ENCODE measurements at regions not wholly inside any gene's neighbourhood (a gene's known extent, or its start where the extent isn't known, plus 50 kb on each side); places are given as distances from the start of the nearest gene placed in this dataset.
"Not testable (repeated sequence)": the region's sequence is repeated elsewhere in the genome, so short reads cannot be mapped to it uniquely, and the experiment has no call there.

- DNase-seq (ENCODE audit: low read depth) = no peak
These were observed 94.6 kb upstream of the SCAF11 start for GRCh38 chr12:46084666-46085631.

DNA sequence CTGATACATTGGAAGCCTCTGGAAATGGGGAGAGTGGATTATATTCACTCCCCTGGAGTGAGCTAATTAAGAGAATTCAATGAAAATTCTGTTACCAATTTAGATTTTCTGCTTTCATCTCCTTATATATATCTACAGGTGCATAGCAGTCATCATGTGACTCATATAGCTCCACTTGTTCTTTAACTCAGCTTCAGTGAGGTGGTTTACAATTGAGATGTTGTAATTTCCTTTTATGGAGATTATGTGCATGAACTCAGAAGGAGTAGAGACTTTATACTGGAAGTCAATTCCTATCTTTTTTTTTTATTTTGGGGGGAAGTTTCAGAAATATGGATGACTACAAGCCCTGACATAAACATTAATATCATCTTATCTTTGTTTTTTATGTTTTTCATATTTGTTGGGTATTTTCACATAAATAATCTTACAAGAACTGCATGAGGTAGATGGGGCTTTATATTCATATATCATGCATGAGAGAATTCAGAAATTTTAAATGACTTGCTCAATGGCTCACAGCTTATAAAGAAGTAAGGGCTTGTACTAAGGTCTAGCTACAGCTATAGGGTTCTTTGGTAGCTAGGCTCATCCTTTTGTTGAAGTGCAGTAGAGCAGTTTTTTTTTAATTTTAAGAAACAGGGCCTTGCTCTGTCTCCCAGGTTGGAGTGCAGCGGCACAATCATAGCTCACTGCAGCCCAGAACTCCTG is 92.3 kb upstream of the SCAF11 start:
- DNase-seq (ENCODE audit: low read depth) = no peak

DNA sequence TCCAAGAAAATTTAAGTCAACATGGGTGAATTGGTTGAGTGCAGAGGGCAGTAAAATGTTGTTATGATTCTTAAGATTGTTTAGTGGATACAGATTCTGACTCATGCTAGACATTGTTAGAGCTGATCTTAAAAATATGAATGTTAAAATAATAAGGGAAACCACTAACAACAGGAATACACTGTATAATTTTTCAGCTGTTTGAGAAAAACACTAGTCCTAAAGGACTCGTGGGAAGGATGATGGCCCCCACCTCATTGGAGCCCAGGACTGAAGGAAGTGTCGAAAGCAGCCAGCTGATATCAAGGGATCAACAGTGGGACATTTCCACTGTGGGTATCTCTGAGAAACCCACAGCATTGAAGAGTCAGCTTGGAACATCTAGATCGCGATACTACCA is 82.9 kb upstream of the SCAF11 start:
- no peak for DNase-seq (ENCODE audit: low read depth)

- peak; percentile 31 for DNase-seq (ENCODE audit: low read depth)
These were observed 81.6 kb upstream of the SCAF11 start for GRCh38 chr12:46071769-46072624.

DNA sequence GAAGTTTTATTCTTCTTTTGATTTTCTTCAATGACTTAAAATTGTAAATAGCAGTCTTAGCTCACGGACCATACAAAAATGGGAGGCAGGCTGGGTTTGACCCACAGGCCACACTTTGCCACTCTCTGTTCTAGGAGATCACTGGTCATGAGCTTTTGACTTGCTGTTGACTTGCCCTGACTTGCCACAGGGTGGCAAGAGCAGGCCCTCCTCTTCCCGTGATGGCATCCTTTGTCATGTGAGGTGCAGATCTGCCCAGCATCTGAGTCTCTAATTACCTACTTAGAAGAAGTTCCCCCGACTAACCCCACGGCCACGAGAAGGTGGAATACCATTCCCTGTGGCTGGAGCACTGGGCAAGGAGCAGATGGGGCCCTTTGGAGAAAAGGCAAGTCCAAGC is 81.0 kb upstream of the SCAF11 start:
- no peak for DNase-seq (ENCODE audit: low read depth)

- DNase-seq (ENCODE audit: low read depth) = no peak
These were observed 76.7 kb upstream of the SCAF11 start for GRCh38 chr12:46067094-46067493.

DNA sequence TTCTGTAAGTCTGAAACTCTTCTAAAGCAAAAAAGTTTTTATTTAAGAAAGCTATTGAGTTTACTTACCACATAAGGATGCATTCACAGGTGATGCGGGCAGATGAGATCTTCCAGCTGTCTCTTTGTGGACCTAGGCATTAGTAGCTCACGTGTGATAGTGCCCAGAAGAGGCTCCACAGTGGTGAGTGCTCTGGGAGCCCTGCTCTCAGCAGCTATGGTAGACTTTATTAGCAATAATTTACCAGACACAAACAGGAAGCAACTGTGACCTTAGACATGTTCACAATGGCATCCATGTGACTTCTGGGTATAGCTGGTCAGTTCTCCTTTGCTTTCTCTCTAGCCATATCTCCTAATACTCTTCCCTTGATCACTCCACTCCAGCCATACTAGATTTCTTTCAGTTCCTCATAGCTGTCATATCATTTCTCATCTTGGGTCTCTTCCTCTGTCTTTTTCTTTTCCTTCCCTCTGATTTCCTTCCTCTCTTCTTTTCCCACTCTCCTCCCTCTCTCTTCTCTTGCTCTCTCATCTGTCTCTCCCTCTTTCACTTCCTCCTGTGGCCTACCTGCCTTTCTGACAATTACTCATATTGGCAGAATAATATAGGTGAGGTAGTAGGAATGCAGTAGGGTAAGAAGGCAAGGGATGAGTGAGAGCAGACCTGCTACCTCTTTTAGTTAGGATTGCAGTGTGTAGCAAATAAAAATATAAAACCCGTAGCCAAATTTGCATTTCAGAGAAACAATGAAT is 75.2 kb upstream of the SCAF11 start:
- DNase-seq (ENCODE audit: low read depth) = no peak

DNA sequence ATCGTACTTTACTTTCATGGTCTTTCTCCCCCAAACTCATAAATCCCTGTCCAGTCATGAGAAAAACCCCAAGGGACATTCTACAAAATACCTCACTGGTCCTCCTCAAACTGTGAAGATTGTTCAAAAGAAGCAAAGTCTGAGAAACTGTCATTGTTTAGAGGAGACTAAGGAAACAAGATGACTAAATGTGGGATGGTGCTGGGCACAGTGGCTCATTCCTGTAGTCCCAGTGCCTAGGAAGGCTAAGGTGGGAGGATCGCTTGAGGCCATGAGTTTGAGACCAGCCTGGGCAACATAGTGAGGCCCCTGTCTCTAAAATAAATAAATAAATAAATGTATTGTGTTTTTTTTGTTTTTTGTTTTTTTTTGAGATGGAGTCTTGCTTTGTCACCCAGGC is 74.2 kb upstream of the SCAF11 start:
- no peak for DNase-seq (ENCODE audit: low read depth)

GRCh38 chr12:46058697-46059096 is 68.3 kb upstream of the SCAF11 start:
- DNase-seq (ENCODE audit: low read depth) = not testable (repeated sequence)

DNA sequence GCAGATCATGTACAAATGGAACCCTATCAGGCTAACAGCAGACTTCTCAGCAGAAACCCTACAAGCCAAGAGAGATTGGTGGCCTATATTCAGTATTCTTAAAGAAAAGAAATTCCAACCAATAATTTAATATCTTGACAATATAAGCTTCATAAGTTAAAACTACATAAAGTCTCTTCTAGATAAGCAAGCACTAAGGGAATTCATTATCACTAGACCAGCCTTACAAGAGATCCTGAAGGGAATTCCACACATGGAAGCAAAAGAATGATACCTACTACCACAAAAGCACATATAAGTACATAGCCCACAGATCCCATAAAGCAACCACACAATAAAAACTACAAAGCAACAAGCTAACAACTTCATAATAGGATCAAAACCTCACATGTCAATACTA is 60.4 kb upstream of the SCAF11 start:
- no peak for DNase-seq (ENCODE audit: low read depth)

GRCh38 chr12:46049665-46050064 is 59.3 kb upstream of the SCAF11 start:
- DNase-seq (ENCODE audit: low read depth) = no peak

DNA sequence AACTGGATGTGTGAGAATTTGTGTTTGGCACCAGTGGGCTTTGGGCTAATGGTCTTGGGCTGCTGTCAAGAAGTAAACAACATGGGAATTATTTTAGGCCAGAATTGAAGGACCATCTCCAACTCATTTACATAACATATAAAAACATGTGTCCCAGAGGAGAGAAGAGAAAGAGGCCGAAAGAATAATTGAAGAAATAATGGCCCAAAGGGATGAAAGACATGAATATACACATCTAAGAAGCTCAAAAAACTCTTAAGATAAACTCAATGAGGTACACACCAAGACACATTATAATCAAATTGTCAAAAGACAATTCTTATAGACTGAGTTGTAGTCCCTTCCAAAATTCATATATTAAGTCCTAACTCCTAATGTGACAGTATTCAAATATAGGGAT is 56.1 kb upstream of the SCAF11 start:
- DNase-seq (ENCODE audit: low read depth) = no peak

DNA sequence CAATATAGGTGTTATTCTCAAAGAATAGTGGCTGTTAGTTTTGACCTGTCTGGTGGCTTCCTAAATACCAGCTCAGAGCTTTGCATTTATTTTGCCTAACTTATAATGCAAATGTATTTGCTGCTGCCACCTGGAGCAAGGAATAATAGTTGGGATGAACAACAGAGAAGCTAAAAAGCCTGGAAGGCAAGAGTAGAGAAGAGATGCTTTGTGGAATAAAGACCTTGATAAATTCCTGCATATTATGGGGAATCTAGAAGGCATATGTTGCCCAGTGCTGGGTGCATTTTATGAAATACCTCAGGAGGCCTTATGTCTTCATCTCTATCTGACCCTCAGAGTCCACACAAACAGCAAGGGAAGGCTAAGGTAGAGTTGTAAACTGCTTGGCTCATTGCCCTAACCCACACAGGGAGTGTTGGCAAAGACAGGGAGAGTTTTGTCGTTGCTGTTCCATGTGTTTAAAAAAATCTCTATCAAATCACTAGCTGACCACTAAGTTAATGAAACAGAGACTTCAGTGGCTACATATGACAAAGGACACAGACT is 53.7 kb upstream of the SCAF11 start:
- no peak for DNase-seq (ENCODE audit: low read depth)

Measured in stimulated activated CD8-positive, alpha-beta memory T cell treated with anti-CD3 and anti-CD28 coated beads, Interleukin-4, amount 100 ng/mL, for 24 hours (primary cell).